ENCODE measurements at regions not wholly inside any gene's neighbourhood (a gene's known extent, or its start where the extent isn't known, plus 50 kb on each side); places are given as distances from the start of the nearest gene placed in this dataset.

DNA sequence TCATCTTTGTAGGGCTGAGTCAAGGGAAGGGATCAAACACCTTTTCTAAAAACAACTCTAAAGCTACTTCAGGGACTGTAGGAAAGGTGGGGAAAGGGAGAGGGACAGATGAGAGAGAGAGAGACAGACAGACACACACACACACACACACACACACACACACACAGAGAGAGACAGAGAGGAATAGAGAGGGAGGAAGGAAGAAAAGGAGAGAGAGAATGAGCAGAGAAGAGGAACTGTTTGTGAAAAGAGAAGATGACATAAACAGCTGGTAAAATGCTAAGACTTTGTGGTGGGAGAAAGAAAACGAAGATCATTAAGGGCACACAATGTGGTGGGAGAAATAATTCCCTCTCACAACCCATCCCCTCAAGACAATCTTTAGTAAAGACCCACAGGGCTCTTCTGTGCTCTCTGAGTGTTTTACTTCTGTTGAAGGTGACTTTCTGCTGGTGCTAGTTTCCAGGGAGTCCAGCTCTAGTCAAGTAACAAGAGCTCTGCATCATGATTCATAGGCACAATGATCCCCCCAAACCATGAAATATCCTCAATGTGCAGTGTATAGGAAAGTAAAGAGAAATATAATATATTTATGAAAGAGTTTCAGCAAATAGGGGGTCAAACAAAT, 77.2 kb upstream of the STK17B start:
- no peak overlapping the region for H3K9ac ChIP-seq (ENCODE audit: insufficient read depth in 1 of 2, low read depth in 2 of 2, low read length in 2 of 2)
- no TSS peak for BruUV-seq (replicated peaks)

DNA sequence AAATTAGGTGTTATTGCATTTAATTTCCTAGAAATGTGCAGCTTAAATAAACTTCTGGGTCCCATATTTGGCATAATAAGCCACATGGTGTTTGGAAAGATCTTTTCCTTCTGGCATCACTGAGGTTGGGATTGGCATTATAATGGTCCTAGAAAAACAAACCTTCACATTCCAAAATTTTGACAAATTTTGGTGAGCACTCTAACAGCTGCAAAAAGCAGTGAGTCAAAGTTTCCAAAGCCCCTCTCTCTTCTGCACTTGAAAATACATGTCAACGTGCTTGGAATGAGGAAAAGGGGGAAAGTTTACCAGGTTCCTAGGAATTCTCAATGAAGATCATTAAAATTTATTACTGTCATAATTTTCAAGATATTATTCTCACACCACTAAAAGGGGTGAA, 77.8 kb upstream of the STK17B start:
- ATAC-seq (no peak), FAIRE-seq (no peak), DNase-seq (ENCODE audit: extremely low read depth in 1 of 4, low spot score in 3 of 4) (no peak)
- no peak overlapping the region for H3K4me2 ChIP-seq (ENCODE audit: insufficient read depth, low read length)
- intact Hi-C loops (cut with micrococcal nuclease) (no loop called here), in situ Hi-C loops (cut with MboI) (no loop called here)
- no peaks in the 10 kb centered on the region for H3K9me1 ChIP-seq (ENCODE audit: control insufficient read depth, insufficient read depth, low read length)
- H3K9ac ChIP-seq (ENCODE audit: insufficient read depth in 1 of 2, low read depth in 2 of 2, low read length in 2 of 2): no peak overlapping the region
- POLR2A ChIA-PET: interaction anchor here (0.9 kb wide), 1 partner anchor 11 kb away, joined by 3 read pairs; no protein-coding TSS in a partner anchor
- no peaks in the 10 kb centered on the region for H4K20me1 ChIP-seq (replicated peaks; ENCODE audit: control insufficient read depth, insufficient read depth, low read length)
- peaks cover 0 to 8% of the 10 kb centered on the region in 2 experiments; a peak in 2 of 5 replicates for H3K4me1 ChIP-seq (replicated peaks in 1 of 2; ENCODE audit: control insufficient read depth in 2 of 2, insufficient read depth in 2 of 2, low read length in 2 of 2)
- no peak overlapping the region for H3K4me3 ChIP-seq
- no peak overlapping the region for H3K27ac ChIP-seq (ENCODE audit: extremely low read depth, low read depth, low read length)
- no peaks in the 10 kb centered on the region for H3K79me2 ChIP-seq (ENCODE audit: control insufficient read depth, insufficient read depth, low read length)
- no peaks in the 10 kb centered on the region for H3K9me3 ChIP-seq (replicated peaks; ENCODE audit: control insufficient read depth, insufficient read depth, low read depth, low read length)
- TF ChIP-seq FOXK1 (CRISPR knock-in tag; IDR thresholded peaks at IDR 0.05; ENCODE audit: borderline replicate concordance): no peak
- no peak for TF ChIP-seq ZFP36 (IDR thresholded peaks at IDR 0.05; ENCODE audit: low read depth, low read length, partially characterized antibody)
- TF ChIP-seq, protein P1, sequence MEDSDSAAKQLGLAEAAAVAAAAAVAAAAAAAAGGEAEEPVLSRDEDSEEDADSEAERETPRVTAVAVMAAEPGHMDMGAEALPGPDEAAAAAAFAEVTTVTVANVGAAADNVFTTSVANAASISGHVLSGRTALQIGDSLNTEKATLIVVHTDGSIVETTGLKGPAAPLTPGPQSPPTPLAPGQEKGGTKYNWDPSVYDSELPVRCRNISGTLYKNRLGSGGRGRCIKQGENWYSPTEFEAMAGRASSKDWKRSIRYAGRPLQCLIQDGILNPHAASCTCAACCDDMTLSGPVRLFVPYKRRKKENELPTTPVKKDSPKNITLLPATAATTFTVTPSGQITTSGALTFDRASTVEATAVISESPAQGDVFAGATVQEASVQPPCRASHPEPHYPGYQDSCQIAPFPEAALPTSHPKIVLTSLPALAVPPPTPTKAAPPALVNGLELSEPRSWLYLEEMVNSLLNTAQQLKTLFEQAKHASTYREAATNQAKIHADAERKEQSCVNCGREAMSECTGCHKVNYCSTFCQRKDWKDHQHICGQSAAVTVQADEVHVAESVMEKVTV (CRISPR knock-in tag; IDR thresholded peaks at IDR 0.05): no peak
- TF ChIP-seq, protein P2, sequence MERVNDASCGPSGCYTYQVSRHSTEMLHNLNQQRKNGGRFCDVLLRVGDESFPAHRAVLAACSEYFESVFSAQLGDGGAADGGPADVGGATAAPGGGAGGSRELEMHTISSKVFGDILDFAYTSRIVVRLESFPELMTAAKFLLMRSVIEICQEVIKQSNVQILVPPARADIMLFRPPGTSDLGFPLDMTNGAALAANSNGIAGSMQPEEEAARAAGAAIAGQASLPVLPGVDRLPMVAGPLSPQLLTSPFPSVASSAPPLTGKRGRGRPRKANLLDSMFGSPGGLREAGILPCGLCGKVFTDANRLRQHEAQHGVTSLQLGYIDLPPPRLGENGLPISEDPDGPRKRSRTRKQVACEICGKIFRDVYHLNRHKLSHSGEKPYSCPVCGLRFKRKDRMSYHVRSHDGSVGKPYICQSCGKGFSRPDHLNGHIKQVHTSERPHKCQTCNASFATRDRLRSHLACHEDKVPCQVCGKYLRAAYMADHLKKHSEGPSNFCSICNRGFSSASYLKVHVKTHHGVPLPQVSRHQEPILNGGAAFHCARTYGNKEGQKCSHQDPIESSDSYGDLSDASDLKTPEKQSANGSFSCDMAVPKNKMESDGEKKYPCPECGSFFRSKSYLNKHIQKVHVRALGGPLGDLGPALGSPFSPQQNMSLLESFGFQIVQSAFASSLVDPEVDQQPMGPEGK (CRISPR knock-in tag; IDR thresholded peaks at IDR 0.05; ENCODE audit: borderline replicate concordance): no peak
- H3K36me3 ChIP-seq (ENCODE audit: control insufficient read depth, insufficient read depth, low read length): no peaks in the 10 kb centered on the region
- H2AFZ ChIP-seq (ENCODE audit: low read depth, low read length): no peak overlapping the region
- CTCF ChIA-PET (ENCODE audit: low intra/inter-chr PET ratio): no interaction called here
- no TSS peak for BruUV-seq (replicated peaks)
- no peaks in the 10 kb centered on the region for H3K27me3 ChIP-seq (ENCODE audit: control insufficient read depth in 2 of 2, insufficient read depth in 2 of 2, low read length in 2 of 2)
- WGBS (ENCODE audit: insufficient coverage, low coverage, missing lambda C conversion rate): 0% methylated on average over 1 of the region's 1 CpG

More for the DNA sequence above, 77.2 kb upstream of the STK17B start:
- CTCF ChIA-PET (ENCODE audit: low intra/inter-chr PET ratio): no interaction called here
- no peak overlapping the region for H3K27ac ChIP-seq (ENCODE audit: extremely low read depth, low read depth, low read length)
- no peak overlapping the region; the same call in 1 of the 2 replicates for H2AFZ ChIP-seq (ENCODE audit: low read depth, low read length)
- POLR2A ChIA-PET: interaction anchor here (0.9 kb wide), 1 partner anchor 12 kb away, joined by 3 read pairs; no protein-coding TSS in a partner anchor
- no peaks in the 10 kb centered on the region for H3K79me2 ChIP-seq (ENCODE audit: control insufficient read depth, insufficient read depth, low read length)
- in situ Hi-C loops (cut with MboI) (no loop called here), intact Hi-C loops (cut with micrococcal nuclease) (no loop called here)
- TF ChIP-seq, protein P3, sequence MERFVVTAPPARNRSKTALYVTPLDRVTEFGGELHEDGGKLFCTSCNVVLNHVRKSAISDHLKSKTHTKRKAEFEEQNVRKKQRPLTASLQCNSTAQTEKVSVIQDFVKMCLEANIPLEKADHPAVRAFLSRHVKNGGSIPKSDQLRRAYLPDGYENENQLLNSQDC (CRISPR knock-in tag; IDR thresholded peaks at IDR 0.05): no peak
- TF ChIP-seq ZNF699 (CRISPR knock-in tag; IDR thresholded peaks at IDR 0.05; ENCODE audit: insufficient replicate concordance): no peak
- H3K4me3 ChIP-seq: no peak overlapping the region
- ATAC-seq: no peak
- WGBS (ENCODE audit: insufficient coverage, low coverage, missing lambda C conversion rate): 33% methylated on average over 1 of the region's 1 CpG
- H3K9me3 ChIP-seq (replicated peaks; ENCODE audit: control insufficient read depth, insufficient read depth, low read depth, low read length): no peaks in the 10 kb centered on the region
- no peaks in the 10 kb centered on the region for H3K27me3 ChIP-seq (ENCODE audit: control insufficient read depth in 2 of 2, insufficient read depth in 2 of 2, low read length in 2 of 2)
- peaks cover 0 to 8% of the 10 kb centered on the region in 2 experiments; a peak in 2 of 5 replicates for H3K4me1 ChIP-seq (replicated peaks in 1 of 2; ENCODE audit: control insufficient read depth in 2 of 2, insufficient read depth in 2 of 2, low read length in 2 of 2)
- DNase-seq (ENCODE audit: extremely low read depth in 1 of 4, low spot score in 3 of 4): no peak
- no peaks in the 10 kb centered on the region for H3K36me3 ChIP-seq (ENCODE audit: control insufficient read depth, insufficient read depth, low read length)
- FAIRE-seq: no peak
- no peaks in the 10 kb centered on the region for H4K20me1 ChIP-seq (replicated peaks; ENCODE audit: control insufficient read depth, insufficient read depth, low read length)
- H3K9me1 ChIP-seq (ENCODE audit: control insufficient read depth, insufficient read depth, low read length): no peaks in the 10 kb centered on the region
- H3K4me2 ChIP-seq (ENCODE audit: insufficient read depth, low read length): no peak overlapping the region
